Activated T-cell treated with anti-CD3 and anti-CD28 coated beads, Interleukin-2, amount 50 U/mL, for 24 hours (primary cell): ENCODE measurements at regions not wholly inside any gene's neighbourhood (a gene's known extent, or its start where the extent isn't known, plus 50 kb on each side); places are given as distances from the start of the nearest gene placed in this dataset.

ENCODE experiments used
- DNase-seq: peaks from one replicate; pipeline ENCODE4 v3.0.0-alpha.2; 2020
- H3K27ac Mint-ChIP-seq: 2 replicates; pipeline ENCODE4 v1.8.0; 2020; ENCODE audit warnings: mild to moderate bottlenecking, mixed read lengths
- H3K27me3 Mint-ChIP-seq: 2 replicates; pipeline ENCODE4 v1.8.0; 2020; ENCODE audit warnings: mixed read lengths
- H3K36me3 Mint-ChIP-seq: 2 replicates; pipeline ENCODE4 v1.8.0; 2020; ENCODE audit warnings: low read depth, mixed read lengths
- H3K4me1 Mint-ChIP-seq: 2 replicates; pipeline ENCODE4 v1.8.0; 2020; ENCODE audit warnings: low read depth, mixed read lengths
- H3K4me3 Mint-ChIP-seq: 2 replicates; pipeline ENCODE4 v1.8.0; 2020; ENCODE audit warnings: mild to moderate bottlenecking, moderate library complexity, mixed read lengths
- H3K9me3 Mint-ChIP-seq: 2 replicates; pipeline ENCODE4 v1.8.0; 2020; ENCODE audit warnings: mixed read lengths

DNA sequence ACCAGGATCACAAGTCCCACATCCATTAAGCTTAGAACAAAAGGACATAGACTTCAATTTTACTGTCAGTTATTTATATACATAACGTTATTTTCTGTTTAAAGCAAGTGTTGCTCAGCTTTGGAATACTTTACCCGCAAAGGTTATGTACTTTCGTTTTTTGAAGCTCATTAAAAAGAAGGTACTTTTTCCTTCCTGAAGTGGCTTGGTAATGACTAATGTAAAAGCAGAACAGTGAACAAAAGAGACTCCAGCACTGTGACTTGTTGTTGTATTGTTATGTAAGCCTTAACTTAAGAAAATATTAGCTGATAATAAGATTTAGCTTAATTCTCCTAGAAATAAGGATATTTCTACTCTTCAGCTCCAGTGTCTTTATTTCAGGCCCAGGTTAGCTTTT is 97.3 kb upstream of the SLCO6A1 start:
- no peak for DNase-seq
- Mint-ChIP-seq H3K27ac (no peak overlapping the region), H3K9me3 (no peaks in the 10 kb centered on the region), H3K4me1 (peaks cover 26% of the 10 kb centered on the region), H3K36me3 (no peaks in the 10 kb centered on the region), H3K27me3 (peaks cover 4% of the 10 kb centered on the region), H3K4me3 (no peak overlapping the region)

DNA sequence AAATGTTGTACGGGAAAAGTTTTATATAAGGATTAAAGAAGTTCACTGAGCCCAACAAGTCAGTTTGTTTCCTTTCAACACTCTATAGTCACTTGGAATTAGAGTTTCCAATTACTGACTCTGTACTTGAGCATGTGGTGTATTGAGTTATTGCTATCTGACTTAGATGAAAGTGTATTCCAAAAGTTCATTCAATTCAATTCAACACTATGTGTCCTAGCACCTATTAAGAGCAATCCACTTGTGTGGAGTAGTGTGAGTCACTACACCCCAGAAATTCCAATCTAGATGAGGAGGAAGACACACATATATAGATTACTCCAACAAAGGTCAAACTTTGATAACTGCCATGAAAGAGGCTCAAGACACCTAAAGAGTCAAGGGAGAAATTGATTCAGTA is 98.2 kb upstream of the SLCO6A1 start:
- H3K27me3 Mint-ChIP-seq, result peaks cover 4% of the 10 kb centered on the region
- H3K36me3 Mint-ChIP-seq, result no peaks in the 10 kb centered on the region
- no peaks in the 10 kb centered on the region for H3K9me3 Mint-ChIP-seq
- DNase-seq, result no peak
- peaks cover 18% of the 10 kb centered on the region for H3K4me1 Mint-ChIP-seq
- H3K4me3 Mint-ChIP-seq, result no peak overlapping the region
- no peak overlapping the region for H3K27ac Mint-ChIP-seq

DNA sequence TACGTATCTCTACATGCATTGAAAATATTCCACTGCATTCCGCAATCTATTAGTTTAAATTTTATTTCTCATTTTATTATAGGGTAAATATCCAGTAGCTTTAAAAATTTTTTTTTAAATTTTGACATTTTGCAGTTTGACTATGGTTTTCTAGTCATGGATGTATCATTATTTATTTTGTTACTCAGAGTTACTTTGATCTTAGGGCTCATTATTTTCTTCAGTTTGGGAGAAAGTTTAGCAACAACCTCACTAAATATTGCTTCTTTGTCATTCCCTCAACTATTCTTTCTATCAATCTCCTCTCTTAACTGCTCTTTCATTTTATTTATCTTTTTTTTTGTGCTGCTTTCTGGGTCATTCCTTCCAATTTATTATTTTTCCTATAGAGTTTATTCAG is 100.5 kb upstream of the SLCO6A1 start:
- H3K36me3 Mint-ChIP-seq, result no peaks in the 10 kb centered on the region
- DNase-seq, result no peak
- H3K27ac Mint-ChIP-seq, result no peak overlapping the region
- peaks cover 17% of the 10 kb centered on the region for H3K4me1 Mint-ChIP-seq
- peaks cover 8% of the 10 kb centered on the region for H3K27me3 Mint-ChIP-seq
- H3K4me3 Mint-ChIP-seq, result no peak overlapping the region
- H3K9me3 Mint-ChIP-seq, result no peaks in the 10 kb centered on the region

DNA sequence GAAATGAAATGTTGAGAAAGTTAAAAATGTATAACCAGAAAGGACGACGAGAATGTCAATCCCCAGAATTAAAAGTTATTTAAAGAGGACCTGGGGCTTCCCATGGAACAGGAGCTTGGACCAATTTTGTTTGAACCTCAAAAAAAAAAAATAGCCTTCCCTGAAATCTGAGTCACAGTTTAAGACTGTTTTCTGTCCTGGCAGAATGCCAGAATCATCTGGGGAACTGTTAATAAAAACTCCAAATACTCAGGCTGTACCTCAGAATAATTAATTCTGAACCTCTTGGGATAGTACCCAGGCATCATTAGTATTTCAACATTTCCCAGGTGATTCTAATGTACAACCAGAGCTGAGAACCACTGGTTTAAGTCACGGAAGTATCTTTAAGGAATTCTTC is 102.2 kb upstream of the SLCO6A1 start:
- DNase-seq, result no peak
- H3K4me3 Mint-ChIP-seq, result no peak overlapping the region
- H3K27ac Mint-ChIP-seq, result no peak overlapping the region
- no peaks in the 10 kb centered on the region for H3K36me3 Mint-ChIP-seq
- peaks cover 8% of the 10 kb centered on the region for H3K4me1 Mint-ChIP-seq
- H3K9me3 Mint-ChIP-seq, result no peaks in the 10 kb centered on the region
- H3K27me3 Mint-ChIP-seq, result peaks cover 9% of the 10 kb centered on the region

DNA sequence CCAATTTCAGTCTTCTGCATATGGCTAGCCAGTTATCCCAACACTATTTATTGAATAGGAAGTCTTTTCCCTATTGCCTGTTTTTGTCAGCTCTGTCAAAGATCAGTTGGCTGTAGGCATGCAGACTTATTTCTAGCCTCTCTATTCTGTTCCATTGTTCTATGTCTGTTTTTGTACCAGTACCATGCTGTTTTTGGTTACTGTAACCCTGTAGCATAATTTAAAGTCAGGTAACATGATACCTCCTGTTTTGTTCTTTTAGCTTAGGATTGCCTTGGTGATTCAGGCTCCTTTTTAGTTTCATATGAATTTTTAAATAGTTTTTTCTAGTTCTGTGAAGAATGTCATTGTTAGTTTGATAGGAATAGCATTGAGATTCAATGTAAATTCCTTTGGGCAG is 104.9 kb upstream of the SLCO6A1 start:
- no peaks in the 10 kb centered on the region for H3K4me1 Mint-ChIP-seq
- H3K27ac Mint-ChIP-seq, result no peak overlapping the region
- H3K36me3 Mint-ChIP-seq, result no peaks in the 10 kb centered on the region
- H3K9me3 Mint-ChIP-seq, result no peaks in the 10 kb centered on the region
- peaks cover 14% of the 10 kb centered on the region for H3K27me3 Mint-ChIP-seq
- no peak overlapping the region for H3K4me3 Mint-ChIP-seq
- DNase-seq, result no peak

DNA sequence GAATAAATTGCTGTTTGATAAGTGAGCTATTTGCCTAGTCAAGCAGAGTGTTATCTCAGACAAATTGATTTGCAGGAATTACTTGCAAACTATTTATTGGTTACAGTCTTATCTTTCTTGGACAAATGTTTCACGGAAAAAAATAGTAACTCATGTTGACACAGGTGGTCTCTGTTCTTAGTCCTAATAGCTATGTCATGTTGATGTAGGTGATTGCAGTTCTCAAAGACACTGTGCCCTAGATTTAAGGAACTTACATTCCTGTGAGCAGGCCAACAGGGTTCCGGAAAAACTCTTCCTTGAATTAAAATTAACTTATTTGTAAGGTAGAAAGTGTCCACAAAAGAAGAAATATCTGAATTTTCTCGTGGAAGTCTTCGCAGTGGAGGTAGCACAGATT is 109.6 kb upstream of the SLCO6A1 start:
- Mint-ChIP-seq H3K27me3 (peaks cover 32% of the 10 kb centered on the region), H3K27ac (no peak overlapping the region), H3K9me3 (no peaks in the 10 kb centered on the region), H3K36me3 (no peaks in the 10 kb centered on the region), H3K4me3 (no peak overlapping the region), H3K4me1 (no peaks in the 10 kb centered on the region)
- no peak for DNase-seq

DNA sequence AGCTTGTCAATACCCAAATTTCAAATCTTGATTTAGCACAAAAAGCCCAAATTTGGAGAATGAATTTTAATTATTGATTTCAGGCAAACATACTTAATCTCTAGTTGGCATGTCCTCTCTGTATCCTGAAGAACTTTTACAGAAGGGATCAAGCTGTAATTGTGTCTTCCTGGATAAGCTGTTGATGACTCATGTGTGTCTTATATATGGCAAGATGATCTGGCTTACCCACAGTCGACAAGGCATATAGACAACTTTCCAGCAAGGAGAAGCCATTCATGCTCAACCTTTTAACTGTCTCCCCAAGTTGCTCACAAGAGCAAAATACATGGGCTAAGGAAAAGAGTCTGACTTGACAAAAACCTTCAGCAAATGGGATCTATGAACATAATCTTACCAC is 112.5 kb upstream of the SLCO6A1 start:
- DNase-seq, result no peak
- no peak overlapping the region for H3K27ac Mint-ChIP-seq
- H3K27me3 Mint-ChIP-seq, result peaks cover 46% of the 10 kb centered on the region
- H3K36me3 Mint-ChIP-seq, result no peaks in the 10 kb centered on the region
- no peaks in the 10 kb centered on the region for H3K9me3 Mint-ChIP-seq
- H3K4me3 Mint-ChIP-seq, result no peak overlapping the region
- no peaks in the 10 kb centered on the region for H3K4me1 Mint-ChIP-seq

DNA sequence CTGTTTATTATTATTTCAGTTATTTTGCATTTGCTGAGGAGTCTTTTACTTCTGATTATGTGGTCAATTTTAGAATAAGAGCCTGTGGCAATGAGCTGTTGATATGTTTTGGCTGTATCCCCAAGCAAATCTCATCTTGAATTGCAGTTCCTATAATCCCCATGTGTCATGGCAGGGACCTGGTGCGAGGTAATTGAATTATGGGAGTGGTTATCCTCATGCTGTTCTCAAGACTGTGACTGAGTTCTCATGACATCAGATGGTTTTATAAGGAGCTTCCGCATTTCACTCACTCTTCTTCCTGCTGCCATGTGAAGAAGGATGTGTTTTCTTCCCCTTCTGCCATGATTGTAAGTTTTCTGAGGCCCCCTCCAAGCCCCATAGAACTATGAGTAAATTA is 114.9 kb upstream of the SLCO6A1 start:
- Mint-ChIP-seq H3K9me3 (no peaks in the 10 kb centered on the region), H3K36me3 (no peaks in the 10 kb centered on the region), H3K27ac (no peak overlapping the region), H3K27me3 (peaks cover 46% of the 10 kb centered on the region), H3K4me1 (no peaks in the 10 kb centered on the region), H3K4me3 (no peak overlapping the region)
- DNase-seq, result no peak

DNA sequence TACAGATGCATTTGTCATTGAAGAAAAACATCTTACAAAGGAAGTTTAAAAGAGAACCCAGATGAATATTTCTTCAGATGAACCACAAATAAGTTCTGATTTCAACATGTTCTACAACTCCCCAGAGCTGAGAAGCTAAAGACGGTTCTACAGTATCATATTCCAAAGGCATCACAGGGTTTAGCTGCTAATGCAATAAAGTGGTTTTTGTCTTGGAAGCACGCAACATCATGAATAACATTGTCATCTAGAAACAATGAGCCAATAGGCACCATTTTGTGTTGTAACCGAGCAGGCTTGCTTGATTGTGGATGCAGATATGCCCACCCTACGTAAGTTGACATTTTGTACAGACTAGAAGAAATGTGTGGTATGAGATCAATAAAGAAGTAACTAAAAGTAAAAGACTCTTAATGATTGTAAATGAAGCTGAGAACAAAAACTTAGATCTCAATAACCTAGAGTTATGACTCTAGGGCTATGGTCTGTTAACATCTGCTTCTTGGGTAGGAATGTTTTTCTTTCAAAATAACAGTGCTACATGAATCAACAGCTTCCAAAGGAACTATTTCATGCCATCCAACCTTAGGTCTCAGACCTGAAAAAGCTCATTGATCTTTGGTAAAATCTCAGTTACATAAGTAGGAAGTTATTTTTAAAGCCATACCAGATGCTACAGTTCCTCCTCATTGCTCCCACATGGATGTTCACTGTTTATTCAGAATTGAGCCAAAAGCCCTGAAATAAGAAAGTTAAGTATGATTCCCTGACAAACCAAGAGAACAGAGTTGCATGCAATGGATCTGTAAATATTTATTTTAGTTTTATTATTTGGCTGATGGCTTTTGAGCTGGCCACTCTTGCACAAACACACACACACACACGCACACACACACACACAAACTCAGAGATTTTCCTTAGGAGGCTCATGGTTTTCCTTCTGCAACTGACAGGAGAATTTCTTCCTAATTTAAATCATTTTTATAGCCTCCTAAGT is 118.7 kb upstream of the SLCO6A1 start:
- Mint-ChIP-seq H3K4me3 (no peak overlapping the region), H3K4me1 (no peaks in the 10 kb centered on the region), H3K27me3 (peaks cover 33% of the 10 kb centered on the region), H3K9me3 (no peaks in the 10 kb centered on the region), H3K27ac (no peak overlapping the region), H3K36me3 (no peaks in the 10 kb centered on the region)
- DNase-seq, result no peak

DNA sequence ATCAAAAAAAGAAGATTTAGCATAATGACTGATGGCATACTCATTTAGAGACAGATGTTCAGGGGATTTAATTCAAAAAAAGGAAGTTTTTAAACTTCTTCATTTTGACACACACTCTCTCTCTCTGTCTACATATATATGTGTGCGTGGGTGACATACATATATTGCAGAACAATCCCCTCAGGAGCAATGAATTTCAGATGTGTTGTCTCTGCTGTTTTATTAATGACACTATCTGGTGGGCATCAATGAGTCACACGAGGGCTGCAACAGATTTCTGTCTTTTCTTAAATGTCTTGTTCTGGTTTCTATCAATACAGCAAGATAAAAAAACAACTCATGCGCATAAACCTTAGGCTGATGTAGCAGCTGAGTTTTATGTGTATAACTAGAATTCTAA is 123.5 kb upstream of the SLCO6A1 start:
- Mint-ChIP-seq H3K27ac (no peak overlapping the region), H3K36me3 (no peaks in the 10 kb centered on the region), H3K27me3 (peaks cover 15% of the 10 kb centered on the region), H3K9me3 (no peaks in the 10 kb centered on the region), H3K4me1 (no peaks in the 10 kb centered on the region), H3K4me3 (no peak overlapping the region)
- DNase-seq, result no peak

DNA sequence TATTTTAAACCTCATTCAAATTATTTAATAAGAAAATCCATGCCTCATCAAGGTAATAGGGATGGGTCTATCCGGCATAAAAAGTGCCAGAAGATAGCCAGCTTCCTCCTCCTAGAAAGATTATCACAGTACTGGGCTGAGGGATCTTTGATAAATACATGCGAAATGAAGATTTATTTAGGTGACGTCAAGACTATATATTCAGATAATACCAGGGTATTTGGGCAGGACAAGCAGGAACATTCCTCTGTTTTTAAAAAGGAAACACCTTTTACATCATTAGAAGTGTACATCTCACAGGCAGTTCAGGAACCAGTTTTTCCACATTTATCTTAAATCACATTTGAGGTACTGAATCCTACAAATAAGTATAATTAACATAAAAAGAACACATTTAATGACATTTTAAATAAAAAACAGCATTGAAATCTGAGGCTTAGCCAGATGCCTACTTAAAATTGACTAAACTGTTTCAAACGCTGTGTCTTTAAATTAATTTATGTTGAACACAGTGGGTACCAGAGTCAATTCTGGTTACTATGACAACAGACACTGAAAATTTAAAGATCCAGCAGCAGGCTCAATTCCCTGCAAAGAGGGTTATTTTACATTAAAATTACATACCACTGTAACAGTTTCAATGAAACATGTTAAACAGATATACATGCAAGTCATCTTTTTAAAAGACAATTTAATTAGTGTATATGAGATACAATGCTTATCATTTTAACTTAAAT is 124.7 kb upstream of the SLCO6A1 start:
- no peak overlapping the region for H3K27ac Mint-ChIP-seq

DNA sequence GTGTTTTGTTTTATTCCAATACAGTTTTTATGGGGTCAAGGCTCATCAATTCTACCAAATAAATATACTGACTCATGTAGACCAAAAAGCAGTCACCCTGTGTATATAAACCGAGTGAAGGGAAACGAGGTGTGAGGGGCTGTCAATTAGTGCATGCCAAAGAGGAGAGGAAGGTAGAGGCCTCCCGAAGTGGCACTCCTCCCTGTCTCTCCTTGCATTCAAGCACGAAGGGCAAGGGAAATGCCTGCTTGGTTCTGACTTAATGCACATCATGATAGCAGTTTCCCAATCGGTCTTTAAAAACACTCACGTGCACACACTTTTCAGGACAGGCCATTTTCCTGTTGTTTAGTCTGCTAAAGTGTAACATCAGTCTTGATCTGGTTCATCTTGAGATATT is 125.6 kb upstream of the SLCO6A1 start:
- Mint-ChIP-seq H3K9me3 (no peaks in the 10 kb centered on the region), H3K27ac (no peak overlapping the region), H3K4me3 (no peak overlapping the region), H3K36me3 (no peaks in the 10 kb centered on the region), H3K4me1 (no peaks in the 10 kb centered on the region), H3K27me3 (peaks cover 22% of the 10 kb centered on the region)
- no peak for DNase-seq

More for the DNA sequence above, 124.7 kb upstream of the SLCO6A1 start:
- no peak for DNase-seq
- Mint-ChIP-seq H3K9me3 (no peaks in the 10 kb centered on the region), H3K36me3 (no peaks in the 10 kb centered on the region), H3K4me3 (no peak overlapping the region), H3K4me1 (no peaks in the 10 kb centered on the region), H3K27me3 (peaks cover 20% of the 10 kb centered on the region)

DNA sequence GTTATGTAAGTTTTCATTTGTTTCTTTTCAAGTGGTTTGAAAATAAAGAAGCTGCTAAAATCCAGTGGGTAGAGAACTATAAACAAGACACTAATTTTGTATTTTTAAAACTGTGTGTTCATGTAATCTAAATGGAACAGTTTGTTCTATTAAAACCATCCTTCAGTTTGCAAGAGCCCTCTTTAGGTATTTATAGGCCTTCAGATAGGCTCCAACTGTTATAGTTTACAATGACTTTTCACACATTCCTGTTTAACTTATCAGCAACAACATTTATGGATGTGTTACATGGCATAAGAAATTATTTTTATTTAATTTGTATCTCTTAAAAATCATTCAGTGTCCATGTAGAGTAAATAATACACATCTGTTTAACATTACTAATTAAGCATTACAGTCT is 126.7 kb upstream of the SLCO6A1 start:
- Mint-ChIP-seq H3K27ac (no peak overlapping the region), H3K27me3 (peaks cover 22% of the 10 kb centered on the region), H3K4me1 (no peaks in the 10 kb centered on the region)

DNA sequence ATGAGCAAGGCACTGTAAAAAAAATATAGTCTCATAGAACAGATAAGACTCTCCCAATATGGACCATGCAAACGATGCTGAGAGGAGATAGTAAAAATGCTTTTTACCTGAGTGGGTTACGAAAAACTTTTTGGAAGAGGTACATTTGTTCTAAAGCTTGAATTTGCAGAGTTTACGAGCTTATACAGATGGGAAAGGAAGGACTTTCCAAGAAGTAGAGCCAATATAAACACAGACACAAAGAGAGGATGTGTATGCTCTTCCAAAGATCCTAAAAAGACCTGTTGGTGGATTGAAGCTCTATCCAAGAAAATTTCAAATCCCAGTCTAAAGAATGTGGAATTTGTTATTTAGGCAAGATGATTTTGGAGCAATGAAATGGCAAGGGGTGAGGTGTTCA is 127.1 kb upstream of the SLCO6A1 start:
- Mint-ChIP-seq H3K4me3 (no peak overlapping the region), H3K27me3 (peaks cover 22% of the 10 kb centered on the region), H3K9me3 (no peaks in the 10 kb centered on the region), H3K36me3 (no peaks in the 10 kb centered on the region), H3K4me1 (no peaks in the 10 kb centered on the region), H3K27ac (no peak overlapping the region)
- no peak for DNase-seq

More for the DNA sequence above, 126.7 kb upstream of the SLCO6A1 start:
- Mint-ChIP-seq H3K9me3 (no peaks in the 10 kb centered on the region), H3K4me3 (no peak overlapping the region), H3K36me3 (no peaks in the 10 kb centered on the region)
- DNase-seq, result no peak

DNA sequence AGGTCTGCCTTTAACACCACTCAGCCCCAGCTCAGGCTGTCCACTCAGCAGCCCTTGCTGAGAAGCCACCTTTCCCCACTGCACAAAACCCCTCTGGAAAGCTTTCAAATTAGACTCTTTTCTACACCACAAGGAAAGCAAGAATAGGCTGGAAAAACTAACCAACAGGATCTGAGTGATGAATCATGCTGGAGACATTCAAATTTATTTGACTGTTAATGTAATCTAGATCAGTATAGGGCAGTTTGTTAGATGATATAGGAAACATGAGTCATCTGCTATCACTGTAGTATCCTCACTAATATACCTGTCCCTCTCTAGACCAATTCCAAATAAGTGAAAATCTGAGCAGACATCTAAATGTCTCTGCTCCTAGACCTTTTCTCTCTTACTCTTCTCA is 127.8 kb upstream of the PAM start:
- DNase-seq, result no peak
- no peaks in the 10 kb centered on the region for H3K4me1 Mint-ChIP-seq
- H3K9me3 Mint-ChIP-seq, result peaks cover 5% of the 10 kb centered on the region
- no peak overlapping the region for H3K4me3 Mint-ChIP-seq
- no peaks in the 10 kb centered on the region for H3K36me3 Mint-ChIP-seq
- H3K27ac Mint-ChIP-seq, result no peak overlapping the region
- H3K27me3 Mint-ChIP-seq, result peaks cover 28% of the 10 kb centered on the region
